GM12878 (cell line): ENCODE measurements at regions not wholly inside any gene's neighbourhood (a gene's known extent, or its start where the extent isn't known, plus 50 kb on each side); places are given as distances from the start of the nearest gene placed in this dataset.

Experiments
- ATF2 ChIP-seq: IDR thresholded peaks from 2 replicates; pipeline ENCODE4 v1.6.1; 2012; ENCODE audit warnings: low read length, inconsistent platforms
- CUX1 ChIP-seq: IDR thresholded peaks from 2 replicates; pipeline ENCODE4 v1.6.1; 2012; ENCODE audit warnings: improper control_type of control experiment, low read depth, low read length; ENCODE audit not compliant: insufficient replicate concordance
- IKZF2 ChIP-seq, 2 experiments: fragments of 450-650 bp; IDR thresholded peaks; 2 replicates each; pipeline ENCODE4 v1.6.1; 2017; ENCODE audit warnings: mild to moderate bottlenecking in 2 of 2, moderate library complexity in 2 of 2
- PKNOX1 ChIP-seq: fragments of 450-650 bp; IDR thresholded peaks from 2 replicates; pipeline ENCODE4 v1.6.1; 2016; ENCODE audit warnings: mild to moderate bottlenecking
- RELA ChIP-seq: fragments of 450-650 bp; IDR thresholded peaks from 2 replicates; pipeline ENCODE4 v1.8.0; 2014; ENCODE audit warnings: borderline replicate concordance; ENCODE audit not compliant: partially characterized antibody
- SMAD1 ChIP-seq: fragments of 450-650 bp; IDR thresholded peaks from 2 replicates; pipeline ENCODE4 v1.6.1; 2018; ENCODE audit warnings: mild to moderate bottlenecking, low read depth; ENCODE audit not compliant: partially characterized antibody

GRCh38 chr5:176712546-176713304 is 65.4 kb downstream of the TSPAN17 start (continued):
- TF ChIP-seq CUX1 = no peak
- TF ChIP-seq RELA = no peak
- TF ChIP-seq IKZF2 (IDR thresholded peaks at IDR 0.05) = no peak
- TF ChIP-seq SMAD1 = no peak
- TF ChIP-seq ATF2 = no peak
- TF ChIP-seq PKNOX1 = no peak
- TF ChIP-seq, all 136 proteins: peak for 0
